A549 (cell line): ENCODE measurements at regions not wholly inside any gene's neighbourhood (a gene's known extent, or its start where the extent isn't known, plus 50 kb on each side); places are given as distances from the start of the nearest gene placed in this dataset.

Source experiments
- ATAC-seq, 2 experiments: fragments of 200-7000 bp in 1 of 2; fragments of >200 bp in 1 of 2; cut with Nextera tagmentation in 1 of 2; cut with Tn5 transposase in 1 of 2; 3 replicates each; pipeline versions ENCODE4 v1.8.0 to v1.9.1; 2018 to 2020; ENCODE audit warnings: mild to moderate bottlenecking in 1 of 2, moderate library complexity in 1 of 2
- CTCF ChIA-PET: fragments of 300-600 bp; sonication (Branson Sonifier 250); formaldehyde crosslinking; extraction: SDS; loops from one replicate; lab custom pipeline; 2021; ENCODE audit warnings: antibody characterized with exemption, inconsistent platforms; lab: Yijun Ruan, JAX
- POLR2A ChIA-PET: fragments of 350-600 bp; formaldehyde crosslinking; extraction: SDS; loops from one replicate; lab custom pipeline; 2021; ENCODE audit warnings: antibody characterized with exemption, inconsistent platforms; lab: Yijun Ruan, JAX
- DNase-seq, 2 experiments: peaks; one replicate each; pipeline versions ENCODE4 v3.0.0 to v3.0.0-alpha.2; 2011 to 2016; ENCODE audit warnings: low read depth in 1 of 2, low spot score in 1 of 2
- FAIRE-seq: peaks from 2 replicates; lab custom pipeline; 2011; peaks lifted over from hg19 to GRCh38; lab: Jason Lieb, UNC
- H3K27ac ChIP-seq, 2 experiments: fragments of >200 bp; sonication (Bioruptor Twin); formaldehyde crosslinking; 3 replicates each; pipeline ENCODE4 v1.5.1; 2016 to 2017
- H3K4me1 ChIP-seq: fragments of >200 bp; sonication (Bioruptor Twin); formaldehyde crosslinking; 3 replicates; pipeline ENCODE4 v1.6.1; 2016
- H3K4me2 ChIP-seq: fragments of >200 bp; sonication (Bioruptor Twin); formaldehyde crosslinking; 3 replicates; pipeline ENCODE4 v1.6.1; 2016
- H3K4me3 ChIP-seq: fragments of >200 bp; sonication (Bioruptor Twin); formaldehyde crosslinking; 3 replicates; pipeline ENCODE4 v1.5.1; 2016
- H3K9me3 ChIP-seq: fragments of >200 bp; sonication (Bioruptor Twin); formaldehyde crosslinking; 3 replicates; pipeline ENCODE4 v1.6.1; 2016
- CBX2 ChIP-seq: fragments of 200-600 bp; sonication (generic); IDR thresholded peaks from 2 replicates; pipeline ENCODE4 v1.6.1; 2016; ENCODE audit warnings: low read depth, mild to moderate bottlenecking, borderline replicate concordance
- CEBPB ChIP-seq, 2 experiments: fragments of >200 bp in 1 of 2; sonication (Bioruptor Twin) in 1 of 2; formaldehyde crosslinking in 1 of 2; IDR thresholded peaks; 2 replicates each; pipeline ENCODE4 v1.6.1; 2012 to 2016
- CHD2 ChIP-seq: fragments of 150-350 bp; IDR thresholded peaks from 2 replicates; pipeline ENCODE4 v1.6.1; 2014; ENCODE audit warnings: low read length; ENCODE audit not compliant: partially characterized antibody
- CHD4 ChIP-seq: fragments of 200-600 bp; sonication (generic); IDR thresholded peaks from 2 replicates; pipeline ENCODE4 v1.6.1; 2016; ENCODE audit warnings: antibody characterized with exemption, mild to moderate bottlenecking, borderline replicate concordance
- EHMT2 ChIP-seq: fragments of 200-600 bp; sonication (generic); IDR thresholded peaks from 2 replicates; pipeline ENCODE4 v1.6.1; 2016; ENCODE audit warnings: antibody characterized with exemption, low read depth, mild to moderate bottlenecking, moderate library complexity
- FOSL2 ChIP-seq, 2 experiments: fragments of 450-650 bp in 1 of 2; fragments of >200 bp in 1 of 2; sonication (Bioruptor Twin) in 1 of 2; formaldehyde crosslinking; IDR thresholded peaks; 2 replicates each; pipeline versions ENCODE4 v1.5.0 to v1.6.1; 2016 to 2020; ENCODE audit warnings: mild to moderate bottlenecking in 1 of 2, moderate library complexity in 1 of 2
- HEYL ChIP-seq: fragments of 250-450 bp; sonication (Bioruptor Pico); IDR thresholded peaks from 2 replicates; pipeline ENCODE4 v1.8.0; 2021; ENCODE audit warnings: mild to moderate bottlenecking, moderate library complexity
- HOXB13 ChIP-seq: fragments of 250-450 bp; sonication (Bioruptor Pico); IDR thresholded peaks from 2 replicates; pipeline ENCODE4 v1.5.0; 2020; ENCODE audit warnings: low read depth, mild to moderate bottlenecking, moderate library complexity
- MAFK ChIP-seq: fragments of 450-650 bp; IDR thresholded peaks from 2 replicates; pipeline ENCODE4 v1.6.1; 2014; ENCODE audit not compliant: partially characterized antibody
- MAZ ChIP-seq: fragments of 150-350 bp; IDR thresholded peaks from 2 replicates; pipeline ENCODE4 v1.6.1; 2014; ENCODE audit warnings: antibody characterized with exemption, low read depth, low read length, borderline replicate concordance
- MYC ChIP-seq: IDR thresholded peaks from 2 replicates; pipeline ENCODE4 v1.6.1; 2012; ENCODE audit warnings: mild to moderate bottlenecking, inconsistent platforms, low read length, improper control_type of control experiment, borderline replicate concordance
- PHF8 ChIP-seq: fragments of 200-600 bp; sonication (generic); IDR thresholded peaks from 2 replicates; pipeline ENCODE4 v1.6.1; 2016; ENCODE audit warnings: low read depth, mild to moderate bottlenecking, antibody characterized with exemption, moderate library complexity, borderline replicate concordance
- POLR2AphosphoS2 ChIP-seq: conservative IDR thresholded peaks from 2 replicates; pipeline ENCODE4 v1.6.1; 2012; ENCODE audit warnings: low read length, improper control_type of control experiment, inconsistent platforms
- RARB ChIP-seq: fragments of 250-450 bp; sonication (Bioruptor Pico); IDR thresholded peaks from 2 replicates; pipeline ENCODE4 v1.8.0; 2021; ENCODE audit warnings: mild to moderate bottlenecking, moderate library complexity
- RCOR1 ChIP-seq: fragments of 150-350 bp; IDR thresholded peaks from 2 replicates; pipeline ENCODE4 v1.6.1; 2014; ENCODE audit warnings: antibody characterized with exemption, low read length, low read depth
- RFX5 ChIP-seq: fragments of 450-650 bp; IDR thresholded peaks from 2 replicates; pipeline ENCODE4 v1.7.1; 2014; ENCODE audit warnings: antibody characterized with exemption, mild to moderate bottlenecking, moderate library complexity
- RNF2 ChIP-seq: fragments of 200-600 bp; sonication (generic); IDR thresholded peaks from 2 replicates; pipeline ENCODE4 v1.6.1; 2016; ENCODE audit warnings: low read depth, mild to moderate bottlenecking, antibody characterized with exemption, moderate library complexity, borderline replicate concordance
- TFCP2L1 ChIP-seq: fragments of 250-450 bp; sonication (Bioruptor Pico); IDR thresholded peaks from 2 replicates; pipeline ENCODE4 v1.5.0; 2021; ENCODE audit warnings: mild to moderate bottlenecking
- TP53 ChIP-seq: fragments of 250-450 bp; sonication (Bioruptor Pico); IDR thresholded peaks from 2 replicates; pipeline ENCODE4 v1.5.0; 2021; ENCODE audit warnings: mild to moderate bottlenecking, moderate library complexity
- ZC3H11A ChIP-seq: fragments of 450-650 bp; IDR thresholded peaks from 2 replicates; pipeline ENCODE4 v1.6.1; 2014; ENCODE audit warnings: antibody characterized with exemption, mild to moderate bottlenecking
- ZFP36 ChIP-seq: fragments of 450-650 bp; IDR thresholded peaks from 2 replicates; pipeline ENCODE4 v1.6.1; 2014; ENCODE audit warnings: borderline replicate concordance; ENCODE audit not compliant: partially characterized antibody
- ZNF302 ChIP-seq: fragments of 250-450 bp; sonication (Bioruptor Pico); IDR thresholded peaks from 2 replicates; pipeline ENCODE4 v1.9.0; 2021; ENCODE audit warnings: inconsistent platforms, mild to moderate bottlenecking, moderate library complexity
- ZSCAN20 ChIP-seq: fragments of 250-450 bp; sonication (Bioruptor Pico); IDR thresholded peaks from 2 replicates; pipeline ENCODE4 v1.8.0; 2022; ENCODE audit warnings: mild to moderate bottlenecking, moderate library complexity
- WGBS: methylation state at CpG from one replicate; pipeline ENCODE4 v1.1.6; 2017; ENCODE audit errors: missing lambda C conversion rate; 5-methylcytosine and 5-hydroxymethylcytosine counted together
- TF ChIP-seq, protein P1 (sequence below): fragments of 150-350 bp; IDR thresholded peaks from 2 replicates; pipeline ENCODE4 v1.6.1; 2014; ENCODE audit warnings: low read depth, mild to moderate bottlenecking, low read length
- TF ChIP-seq, protein P2 (sequence below): fragments of >200 bp; sonication (Bioruptor Twin); formaldehyde crosslinking; IDR thresholded peaks from 3 replicates; pipeline ENCODE4 v1.5.1; 2016

DNA sequence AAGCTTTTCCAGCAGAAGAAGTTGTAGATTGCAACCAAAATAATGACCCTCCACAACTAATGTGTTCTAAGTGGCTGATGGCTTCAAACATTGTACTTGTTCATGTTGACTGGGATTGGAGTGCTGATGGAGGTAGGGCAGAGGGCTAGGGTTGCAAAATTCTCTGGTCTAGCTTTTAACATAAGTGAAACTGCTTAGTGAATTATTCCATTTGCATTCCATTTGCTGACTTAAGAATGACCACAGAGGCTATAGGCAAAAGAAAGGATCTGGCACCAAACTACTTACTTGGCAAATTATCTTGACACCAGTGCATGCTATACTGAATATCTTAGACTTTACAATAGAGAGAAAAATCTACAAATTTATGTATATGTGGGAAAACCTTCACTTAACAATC, 287.0 kb downstream of the FGF9 start:
- DNase-seq (no peak), FAIRE-seq (no peak), ATAC-seq (no peak)
- TF ChIP-seq HEYL (CRISPR knock-in tag): no peak
- TF ChIP-seq ZSCAN20 (CRISPR knock-in tag): no peak
- no peak for TF ChIP-seq CEBPB (IDR thresholded peaks at IDR 0.05)
- TF ChIP-seq TP53 (CRISPR knock-in tag): no peak
- TF ChIP-seq RFX5: no peak
- TF ChIP-seq MAZ: no peak
- no peak for TF ChIP-seq TFCP2L1 (CRISPR knock-in tag)
- no peak for TF ChIP-seq PHF8
- no peak for TF ChIP-seq CBX2
- TF ChIP-seq, protein P1, sequence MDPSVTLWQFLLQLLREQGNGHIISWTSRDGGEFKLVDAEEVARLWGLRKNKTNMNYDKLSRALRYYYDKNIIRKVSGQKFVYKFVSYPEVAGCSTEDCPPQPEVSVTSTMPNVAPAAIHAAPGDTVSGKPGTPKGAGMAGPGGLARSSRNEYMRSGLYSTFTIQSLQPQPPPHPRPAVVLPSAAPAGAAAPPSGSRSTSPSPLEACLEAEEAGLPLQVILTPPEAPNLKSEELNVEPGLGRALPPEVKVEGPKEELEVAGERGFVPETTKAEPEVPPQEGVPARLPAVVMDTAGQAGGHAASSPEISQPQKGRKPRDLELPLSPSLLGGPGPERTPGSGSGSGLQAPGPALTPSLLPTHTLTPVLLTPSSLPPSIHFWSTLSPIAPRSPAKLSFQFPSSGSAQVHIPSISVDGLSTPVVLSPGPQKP: no peak
- TF ChIP-seq RARB (CRISPR knock-in tag): no peak
- TF ChIP-seq RCOR1: no peak
- H3K27ac ChIP-seq: no peak overlapping the region
- H3K4me3 ChIP-seq: no peak overlapping the region
- no peaks in the 10 kb centered on the region for H3K9me3 ChIP-seq
- ChIA-PET POLR2A (no interaction called here), CTCF (no interaction called here)
- H3K4me1 ChIP-seq: no peaks in the 10 kb centered on the region
- no peak overlapping the region for H3K4me2 ChIP-seq

DNA sequence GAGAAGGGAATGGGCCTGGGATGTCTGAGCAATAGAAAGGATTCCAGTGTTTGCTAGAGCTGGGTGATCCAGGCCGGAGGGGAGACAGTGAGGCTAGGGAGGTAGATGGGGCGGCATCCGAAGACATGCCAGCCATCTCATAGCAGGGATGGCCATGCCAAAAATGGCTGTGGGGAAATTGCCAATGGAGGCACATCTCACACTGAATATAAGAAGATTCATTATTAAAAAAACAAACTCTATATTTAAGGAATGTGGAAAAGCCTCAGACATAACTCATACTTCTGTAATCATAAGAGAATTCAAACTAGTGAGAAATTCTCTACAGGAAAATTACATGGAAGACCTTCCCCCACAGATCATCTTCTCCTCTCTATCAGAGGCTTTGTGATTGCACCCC, 289.2 kb downstream of the FGF9 start:
- H3K4me1 ChIP-seq: no peaks in the 10 kb centered on the region
- WGBS: 51% methylated on average over 3 of the region's 3 CpGs
- ChIA-PET CTCF (no interaction called here), POLR2A (no interaction called here)
- no peak for FAIRE-seq
- H3K27ac ChIP-seq: no peak overlapping the region
- no peak for TF ChIP-seq ZFP36
- TF ChIP-seq CEBPB (IDR thresholded peaks at IDR 0.05): no peak
- TF ChIP-seq HOXB13 (CRISPR knock-in tag): no peak
- TF ChIP-seq RNF2: no peak
- TF ChIP-seq, protein P2, sequence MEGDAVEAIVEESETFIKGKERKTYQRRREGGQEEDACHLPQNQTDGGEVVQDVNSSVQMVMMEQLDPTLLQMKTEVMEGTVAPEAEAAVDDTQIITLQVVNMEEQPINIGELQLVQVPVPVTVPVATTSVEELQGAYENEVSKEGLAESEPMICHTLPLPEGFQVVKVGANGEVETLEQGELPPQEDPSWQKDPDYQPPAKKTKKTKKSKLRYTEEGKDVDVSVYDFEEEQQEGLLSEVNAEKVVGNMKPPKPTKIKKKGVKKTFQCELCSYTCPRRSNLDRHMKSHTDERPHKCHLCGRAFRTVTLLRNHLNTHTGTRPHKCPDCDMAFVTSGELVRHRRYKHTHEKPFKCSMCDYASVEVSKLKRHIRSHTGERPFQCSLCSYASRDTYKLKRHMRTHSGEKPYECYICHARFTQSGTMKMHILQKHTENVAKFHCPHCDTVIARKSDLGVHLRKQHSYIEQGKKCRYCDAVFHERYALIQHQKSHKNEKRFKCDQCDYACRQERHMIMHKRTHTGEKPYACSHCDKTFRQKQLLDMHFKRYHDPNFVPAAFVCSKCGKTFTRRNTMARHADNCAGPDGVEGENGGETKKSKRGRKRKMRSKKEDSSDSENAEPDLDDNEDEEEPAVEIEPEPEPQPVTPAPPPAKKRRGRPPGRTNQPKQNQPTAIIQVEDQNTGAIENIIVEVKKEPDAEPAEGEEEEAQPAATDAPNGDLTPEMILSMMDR: no peak
- TF ChIP-seq ZNF302 (CRISPR knock-in tag): no peak
- TF ChIP-seq ZC3H11A: no peak
- no peak for TF ChIP-seq EHMT2
- no peak for TF ChIP-seq MYC
- TF ChIP-seq RCOR1: no peak
- TF ChIP-seq PHF8: no peak
- TF ChIP-seq MAFK: no peak
- TF ChIP-seq HEYL (CRISPR knock-in tag): no peak
- TF ChIP-seq FOSL2 (IDR thresholded peaks at IDR 0.05): no peak
- TF ChIP-seq FOSL2 (CRISPR knock-in tag; IDR thresholded peaks at IDR 0.05): no peak
- TF ChIP-seq CHD4: no peak
- TF ChIP-seq CHD2: no peak
- no peak for TF ChIP-seq RFX5
- no peak for TF ChIP-seq POLR2AphosphoS2
- H3K9me3 ChIP-seq: no peaks in the 10 kb centered on the region
- no peak for ATAC-seq
- no peak overlapping the region for H3K4me2 ChIP-seq
- no peak for DNase-seq
- H3K4me3 ChIP-seq: no peak overlapping the region
